Right cardiac atrium (tissue), 5 donors: ENCODE measurements at regions not wholly inside any gene's neighbourhood (a gene's known extent, or its start where the extent isn't known, plus 50 kb on each side); places are given as distances from the start of the nearest gene placed in this dataset.
A peak's percentile ranks its signal among the peaks of the same experiment; 100 is the strongest.

ENCODE experiments used
- ATAC-seq, 2 donors: fragments of 200-7000 bp; cut with Tn5 transposase; one replicate each; pipeline versions ENCODE4 v1.8.0 to v1.9.1; 2020; ENCODE audit warnings: moderate library complexity in 2 of 2, mild to moderate bottlenecking in 1 of 2
- DNase-seq, 3 donors: peaks; one replicate each; pipeline ENCODE4 v3.0.0-alpha.2; 2020
- H3K27ac ChIP-seq: one replicate; pipeline ENCODE4 v1.5.1; 2013; ENCODE audit warnings: mild to moderate bottlenecking, low read length, control low read depth, moderate library complexity
- H3K27me3 ChIP-seq: one replicate; pipeline ENCODE4 v1.6.1; 2013; ENCODE audit not compliant: control insufficient read depth, insufficient read depth
- H3K4me1 ChIP-seq: one replicate; pipeline ENCODE4 v1.6.1; 2013; ENCODE audit warnings: low read length; ENCODE audit not compliant: control insufficient read depth, insufficient read depth
- H3K4me3 ChIP-seq: one replicate; pipeline ENCODE4 v1.5.1; 2013; ENCODE audit warnings: low read length, control low read depth
- H3K9me3 ChIP-seq: one replicate; pipeline ENCODE4 v1.6.1; 2013; ENCODE audit warnings: low read length; ENCODE audit not compliant: control insufficient read depth
- WGBS: extraction: QIAGEN DNeasy Blood & Tissue Kit; methylation state at CpG from one replicate; pipeline ENCODE4 v1.1.7; 2013; 5-methylcytosine and 5-hydroxymethylcytosine counted together
- intact Hi-C, 4 donors: fragments of 100-400 bp; cut with DNase I; formaldehyde crosslinking; loops; one replicate each; pipeline versions ENCODE4 v1.11.0 to v1.14.0; 2022 to 2023
- donor health status: healthy with polysubstance abuse.
- donor health status: DM: no; HTN: yes; CAD: no.
- donor health status: DM: no; HTN: no; CAD: no.
- donor health status: DM: no; HTN: yes; CAD: no; lungs with severe emphysema.
- donor health status: DM: yes; HTN: yes; CAD: no.

DNA sequence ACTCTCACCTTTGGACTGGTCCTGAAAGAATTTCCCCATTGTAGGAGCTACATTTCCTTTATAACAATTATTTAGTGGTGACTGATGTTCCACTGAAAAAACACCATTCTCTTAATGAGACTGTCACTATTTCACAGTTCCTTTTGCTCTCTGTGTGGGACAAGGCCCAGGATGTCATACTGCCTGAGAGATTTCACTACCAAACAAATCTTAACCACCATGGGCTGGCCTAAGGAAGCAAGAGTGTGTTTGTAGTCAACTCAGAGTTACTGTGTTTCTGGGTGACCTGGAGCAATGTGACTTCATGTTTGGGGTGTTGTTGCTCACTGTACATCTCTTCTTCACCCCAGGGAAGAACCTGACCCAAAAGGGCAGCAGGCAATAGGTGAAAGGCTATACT lies 50.1 kb upstream of the ZNF608 start:
- no peak for DNase-seq
- peaks cover 1% of the 10 kb centered on the region for H3K4me1 ChIP-seq
- H3K27ac ChIP-seq, result no peak overlapping the region
- no peak overlapping the region for H3K4me3 ChIP-seq
- no peaks in the 10 kb centered on the region for H3K9me3 ChIP-seq
- no peaks in the 10 kb centered on the region for H3K27me3 ChIP-seq
- no peak for ATAC-seq
- intact Hi-C loops, result no loop called here

DNA sequence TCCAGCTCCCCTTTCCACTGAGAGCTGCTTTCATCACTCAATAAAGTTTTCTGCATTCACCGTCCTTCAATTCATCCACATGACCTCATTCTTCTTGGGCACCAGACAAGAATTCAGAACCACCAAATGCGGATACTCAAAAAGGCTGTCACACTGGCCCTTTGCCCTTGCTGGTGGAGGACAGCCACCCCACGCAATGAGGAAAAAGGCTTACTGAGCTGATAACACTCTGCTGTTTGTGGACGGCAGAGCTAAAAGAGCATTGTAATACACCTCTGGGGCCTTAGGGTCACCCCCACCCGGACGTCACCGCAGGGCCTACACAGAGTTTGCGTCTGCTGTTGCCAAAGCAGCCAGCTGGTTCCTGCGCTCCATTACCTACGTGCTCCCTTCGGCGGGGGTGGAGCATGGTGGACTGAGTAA lies 51.2 kb upstream of the ZNF608 start:
- Histone ChIP-seq H3K27me3 (no peaks in the 10 kb centered on the region), H3K4me1 (peaks cover 1% of the 10 kb centered on the region), H3K4me3 (no peak overlapping the region), H3K9me3 (no peaks in the 10 kb centered on the region), H3K27ac (peak overlapping the region; percentile 1)
- ATAC-seq (peak; percentile 86 to 94), DNase-seq (peak; percentile 64 to 70 (median 68))
- WGBS, result 60% methylated on average over 12 of the region's 12 CpGs
- intact Hi-C loops, result no loop called here

DNA sequence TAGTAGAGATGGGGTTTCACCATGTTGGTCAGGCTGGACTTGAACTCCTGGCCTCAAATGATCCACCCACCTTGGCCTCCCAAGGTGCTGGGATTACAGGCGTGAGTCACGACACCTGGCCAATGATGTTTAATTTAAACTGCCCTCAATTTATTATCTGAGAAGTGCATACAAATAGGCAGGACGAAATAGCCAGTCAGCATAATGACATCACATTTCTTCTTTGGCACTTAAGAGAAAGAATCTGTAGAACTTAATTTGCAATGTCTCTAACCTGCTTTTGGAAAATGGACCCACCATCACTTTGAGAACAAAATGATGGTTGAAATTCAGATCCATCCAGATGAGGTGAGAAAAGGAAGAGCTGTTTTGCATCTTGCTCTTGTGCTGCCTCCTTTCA lies 52.5 kb upstream of the ZNF608 start:
- 93% methylated on average over 3 of the region's 3 CpGs for WGBS

DNA sequence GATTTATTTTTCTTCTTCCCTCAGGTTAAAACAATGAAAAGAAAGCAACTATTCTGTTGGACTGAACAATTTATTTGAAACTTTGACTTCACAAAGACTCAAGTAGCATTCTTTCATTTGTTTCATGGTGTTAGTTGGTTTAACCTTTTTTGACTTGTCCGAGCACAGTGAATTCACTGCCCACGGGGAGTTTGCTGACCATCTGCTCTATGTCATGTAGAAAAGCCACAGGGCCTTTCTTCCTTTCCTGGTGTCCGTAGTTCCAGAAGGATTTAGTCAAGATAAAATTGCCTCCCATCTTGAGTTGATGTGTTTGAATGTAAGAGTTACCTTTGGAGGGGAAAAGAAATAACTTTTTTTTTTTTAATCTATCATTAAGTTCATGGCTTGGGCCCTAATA lies 55.1 kb upstream of the ZNF608 start:
- Histone ChIP-seq H3K4me3 (no peak overlapping the region), H3K4me1 (peaks cover under 1% of the 10 kb centered on the region), H3K27me3 (no peaks in the 10 kb centered on the region), H3K9me3 (no peaks in the 10 kb centered on the region), H3K27ac (no peak overlapping the region)
- 72% methylated on average over 3 of the region's 3 CpGs for WGBS
- intact Hi-C loops, result no loop called here
- ATAC-seq, result no peak
- DNase-seq, result no peak

More for the DNA sequence above, 52.5 kb upstream of the ZNF608 start:
- Histone ChIP-seq H3K9me3 (no peaks in the 10 kb centered on the region), H3K4me3 (no peak overlapping the region), H3K27ac (no peak overlapping the region), H3K27me3 (no peaks in the 10 kb centered on the region), H3K4me1 (peaks cover 1% of the 10 kb centered on the region)
- intact Hi-C loops, result no loop called here
- no peak for DNase-seq
- ATAC-seq, result no peak

DNA sequence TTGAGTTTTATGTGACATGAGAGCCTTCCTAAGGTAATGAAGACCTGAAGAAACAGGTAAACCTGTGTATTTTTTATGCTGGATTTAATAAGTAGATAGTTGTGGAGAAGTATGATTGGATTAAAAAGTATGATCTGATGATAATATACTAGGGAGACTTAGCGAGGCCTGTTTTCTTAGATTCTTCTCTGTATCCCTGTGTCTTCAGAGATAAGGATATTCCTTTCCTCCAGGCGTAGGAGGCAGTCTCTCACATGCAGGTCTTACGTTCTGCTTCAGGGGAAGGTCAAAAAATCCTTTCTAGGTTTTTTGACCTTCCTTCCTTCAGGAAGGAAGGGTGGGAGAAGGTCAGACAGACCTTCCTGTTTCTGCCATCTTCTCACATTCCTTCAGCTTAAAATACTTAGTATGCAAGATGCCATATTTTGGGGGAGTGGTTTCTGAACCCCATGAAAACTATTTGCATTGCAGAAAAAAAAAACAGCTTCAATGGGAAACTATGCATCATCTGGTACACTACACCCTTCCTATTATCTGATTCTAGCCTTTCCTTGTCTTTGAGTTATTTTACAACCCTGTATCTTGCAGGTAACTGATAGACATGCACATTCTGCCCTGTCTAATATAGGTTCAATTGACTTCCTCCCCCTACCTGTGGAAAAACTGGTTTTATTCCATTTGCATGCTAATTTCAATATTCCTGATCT lies 57.3 kb upstream of the ZNF608 start:
- no peak overlapping the region for H3K4me3 ChIP-seq

DNA sequence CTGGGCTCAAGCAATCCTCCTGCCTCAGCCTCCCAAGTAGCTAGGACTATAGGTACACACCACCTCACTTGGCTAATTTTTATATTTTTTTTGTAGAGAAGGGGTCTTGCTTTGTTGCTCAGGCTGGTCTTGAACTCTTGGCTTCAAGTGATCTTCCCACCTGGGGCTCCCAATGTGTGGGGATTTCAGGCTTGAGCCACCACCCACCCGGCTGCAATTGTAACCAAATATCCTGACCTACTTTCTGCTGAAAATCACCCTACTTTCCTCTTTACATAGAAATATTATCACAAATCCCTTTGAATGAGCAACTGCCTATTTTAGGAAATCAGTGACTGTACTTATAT lies 59.6 kb upstream of the ZNF608 start:
- 60% methylated on average over 1 of the region's 1 CpG for WGBS
- intact Hi-C loops, result no loop called here
- ATAC-seq (no peak), DNase-seq (no peak)
- Histone ChIP-seq H3K27me3 (no peaks in the 10 kb centered on the region), H3K27ac (no peak overlapping the region), H3K4me3 (no peak overlapping the region), H3K4me1 (peaks cover 1% of the 10 kb centered on the region), H3K9me3 (no peaks in the 10 kb centered on the region)

More for the DNA sequence above, 57.3 kb upstream of the ZNF608 start:
- H3K27me3 ChIP-seq, result no peaks in the 10 kb centered on the region
- H3K4me1 ChIP-seq, result peaks cover 1% of the 10 kb centered on the region
- DNase-seq (no peak), ATAC-seq (no peak)
- no peak overlapping the region for H3K27ac ChIP-seq
- H3K9me3 ChIP-seq, result no peaks in the 10 kb centered on the region
- 66% methylated on average over 3 of the region's 3 CpGs for WGBS
- intact Hi-C loops, result no loop called here

DNA sequence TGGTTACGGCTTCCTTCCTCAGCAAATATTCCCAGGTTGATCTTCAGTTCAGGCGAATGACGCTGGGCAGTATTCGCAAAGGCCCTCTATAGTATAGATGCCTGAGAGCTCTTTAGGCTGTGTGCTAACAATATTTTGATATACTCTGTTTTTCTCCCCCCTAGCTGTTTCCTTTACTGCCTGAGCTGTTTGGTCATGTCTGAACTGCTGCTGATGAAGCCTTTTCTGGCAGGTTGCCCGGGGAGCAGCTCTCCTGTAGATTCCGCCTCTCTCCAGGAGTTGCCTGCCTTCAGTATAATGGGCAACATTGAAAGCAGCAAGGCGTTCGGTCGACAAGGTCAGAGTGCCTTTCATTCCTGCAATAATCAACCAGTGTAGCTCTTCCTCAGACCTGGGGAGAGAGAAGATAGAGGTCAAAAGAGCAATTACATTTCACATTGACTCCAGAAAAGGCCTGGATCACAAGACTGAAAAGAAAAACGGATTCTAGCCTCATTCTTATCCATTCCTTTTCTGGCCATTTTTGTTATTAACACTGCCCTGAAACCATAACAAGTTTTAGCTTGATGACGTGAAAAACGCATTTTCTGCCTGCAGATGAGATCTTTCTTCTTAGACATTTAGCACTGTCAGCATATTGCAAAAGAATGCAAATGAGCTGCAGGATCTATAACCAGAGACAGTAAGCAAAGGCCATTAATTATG lies 60.1 kb upstream of the ZNF608 start:
- Histone ChIP-seq H3K27me3 (no peaks in the 10 kb centered on the region), H3K27ac (no peak overlapping the region), H3K4me3 (no peak overlapping the region), H3K4me1 (peaks cover 1% of the 10 kb centered on the region), H3K9me3 (no peaks in the 10 kb centered on the region)
- ATAC-seq, result peak; percentile 80 to 89
- DNase-seq, result peak; percentile 80 to 90 (median 84)
- intact Hi-C loops, result no loop called here
- WGBS, result 37% methylated on average over 12 of the region's 12 CpGs

DNA sequence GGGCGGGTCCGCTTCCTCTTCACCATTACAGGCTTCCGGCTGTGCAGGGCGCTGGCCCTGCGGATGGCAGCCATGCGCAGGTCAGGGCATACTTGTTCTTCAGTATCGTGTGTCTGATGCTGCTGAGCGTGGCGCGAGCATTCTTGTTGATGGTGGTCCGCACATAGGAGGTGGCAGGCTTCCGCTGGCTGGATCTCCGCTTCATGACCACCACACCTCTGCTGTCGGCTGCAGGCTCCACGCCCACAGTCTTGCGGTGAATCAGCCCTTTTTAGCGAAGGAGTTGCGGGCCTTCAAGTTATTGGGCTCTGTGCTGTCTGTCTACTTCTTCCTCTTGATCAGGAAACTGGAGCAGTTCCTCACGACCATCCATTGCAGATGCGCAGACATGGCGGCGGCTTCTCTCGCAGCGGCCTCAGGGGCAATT lies 62.4 kb upstream of the ZNF608 start:
- H3K4me3 ChIP-seq, result no peak overlapping the region
- H3K27me3 ChIP-seq, result no peaks in the 10 kb centered on the region
- intact Hi-C loops, result no loop called here
- DNase-seq, result no peak
- no peak overlapping the region for H3K27ac ChIP-seq
- no peak for ATAC-seq
- 97% methylated on average over 24 of the region's 24 CpGs for WGBS
- no peaks in the 10 kb centered on the region for H3K9me3 ChIP-seq
- peaks cover 1% of the 10 kb centered on the region for H3K4me1 ChIP-seq

- intact Hi-C loops, result no loop called here
- peaks cover 1% of the 10 kb centered on the region for H3K4me1 ChIP-seq
- WGBS, result 70% methylated on average over 3 of the region's 3 CpGs
- H3K9me3 ChIP-seq, result no peaks in the 10 kb centered on the region
- DNase-seq (no peak), ATAC-seq (peak in 1 of 2 donors; percentile 53)
- H3K27ac ChIP-seq, result no peak overlapping the region
- no peak overlapping the region for H3K4me3 ChIP-seq
- H3K27me3 ChIP-seq, result no peaks in the 10 kb centered on the region
These were observed 64.1 kb upstream of the ZNF608 start for GRCh38 chr5:124810396-124811006.

- WGBS, result 56% methylated on average over 5 of the region's 5 CpGs
- Histone ChIP-seq H3K4me1 (no peaks in the 10 kb centered on the region), H3K27me3 (no peaks in the 10 kb centered on the region), H3K9me3 (no peaks in the 10 kb centered on the region), H3K27ac (no peak overlapping the region), H3K4me3 (no peak overlapping the region)
- intact Hi-C loops, result no loop called here
- no peak for DNase-seq
- ATAC-seq, result peak in 1 of 2 donors; percentile 45
These were observed 66.4 kb upstream of the ZNF608 start for GRCh38 chr5:124812771-124813358.

DNA sequence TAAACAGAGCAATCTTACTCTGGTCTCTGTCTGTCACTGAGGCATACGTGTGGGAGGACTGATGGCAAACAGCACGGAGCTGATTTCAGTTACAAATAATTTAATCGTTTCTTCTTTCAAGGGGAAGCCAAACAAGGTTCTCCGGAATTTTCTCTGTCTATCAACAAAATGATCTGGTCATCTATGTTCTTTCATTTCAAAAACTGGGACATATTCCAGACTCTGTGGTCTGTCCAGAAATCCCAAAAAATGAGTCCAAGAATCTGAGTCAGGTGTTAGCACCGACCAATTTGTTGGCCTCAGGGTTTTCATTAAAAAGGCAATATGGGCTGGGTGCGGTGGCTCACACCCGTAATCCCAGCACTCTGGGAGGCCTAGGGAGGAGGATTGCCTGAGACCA lies 69.9 kb upstream of the ZNF608 start:
- DNase-seq (no peak), ATAC-seq (no peak)
- no peak overlapping the region for H3K4me3 ChIP-seq
- 82% methylated on average over 7 of the region's 7 CpGs for WGBS
- no peaks in the 10 kb centered on the region for H3K9me3 ChIP-seq
- H3K27ac ChIP-seq, result no peak overlapping the region
- no peaks in the 10 kb centered on the region for H3K4me1 ChIP-seq
- intact Hi-C loops, result no loop called here
- H3K27me3 ChIP-seq, result no peaks in the 10 kb centered on the region
